ENCODE measurements at regions not wholly inside any gene's neighbourhood (a gene's known extent, or its start where the extent isn't known, plus 50 kb on each side); places are given as distances from the start of the nearest gene placed in this dataset.

DNA sequence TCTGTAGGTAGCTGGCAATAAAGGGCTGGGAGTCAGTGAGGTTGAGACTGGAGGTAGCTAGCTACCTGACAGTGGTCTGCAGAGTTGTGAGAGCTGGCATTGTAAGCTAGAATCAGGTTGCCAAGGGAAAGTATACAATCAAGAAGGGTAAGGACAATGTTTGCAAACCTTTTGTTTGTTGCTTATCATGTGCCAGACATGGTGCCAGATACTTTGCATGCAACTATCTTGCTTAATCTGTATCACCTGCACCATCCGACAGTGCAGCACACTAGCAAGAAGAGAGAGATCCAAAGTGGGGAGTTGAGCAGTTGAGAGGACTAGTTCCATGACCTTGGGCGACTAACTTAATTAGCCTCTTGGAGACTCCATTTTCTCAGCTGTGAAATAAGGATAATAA is 236.4 kb downstream of the PDCD6IP start:
- intact Hi-C loops (cut with DNase I): no loop called here
- ATAC-seq (no peak), DNase-seq (no peak)
- Histone ChIP-seq H3K36me3 (ENCODE audit: insufficient read depth in 1 of 2, low read depth in 1 of 2) (no peaks in the 10 kb centered on the region), H3K4me1 (no peaks in the 10 kb centered on the region), H3K27ac (no peak overlapping the region), H3K9me3 (no peaks in the 10 kb centered on the region), H3K27me3 (ENCODE audit: insufficient read depth in 3 of 3, low read length in 2 of 3) (no peaks in the 10 kb centered on the region), H3K4me3 (no peak overlapping the region)
- no peak for TF ChIP-seq CTCF (IDR thresholded peaks at IDR 0.05)
- 88 to 94% (median 93%) methylated on average over 2 of the region's 2 CpGs for WGBS, 3 donors

- H3K4me1 ChIP-seq: no peaks in the 10 kb centered on the region
- no peaks in the 10 kb centered on the region for H3K36me3 ChIP-seq (ENCODE audit: insufficient read depth in 1 of 2, low read depth in 1 of 2)
- no peaks in the 10 kb centered on the region for H3K9me3 ChIP-seq
- WGBS, 3 donors: 53 to 62% (median 54%) methylated on average over 4 of the region's 4 CpGs
- TF ChIP-seq CTCF (IDR thresholded peaks at IDR 0.05): no peak
- intact Hi-C loops (cut with DNase I): no loop called here
- no peak for DNase-seq
- no peak overlapping the region for H3K4me3 ChIP-seq
- H3K27ac ChIP-seq: no peak overlapping the region
- H3K27me3 ChIP-seq (ENCODE audit: insufficient read depth in 3 of 3, low read length in 2 of 3): no peaks in the 10 kb centered on the region
- no peak for ATAC-seq
These were observed 237.3 kb downstream of the PDCD6IP start for GRCh38 chr3:34035775-34036174.

- no peaks in the 10 kb centered on the region for H3K9me3 ChIP-seq
- no peak for TF ChIP-seq CTCF (IDR thresholded peaks at IDR 0.05)
- H3K4me3 ChIP-seq: no peak overlapping the region
- DNase-seq: no peak
- no peaks in the 10 kb centered on the region for H3K4me1 ChIP-seq
- 93 to 95% (median 94%) methylated on average over 8 of the region's 8 CpGs for WGBS, 3 donors
- no peaks in the 10 kb centered on the region for H3K36me3 ChIP-seq (ENCODE audit: insufficient read depth in 1 of 2, low read depth in 1 of 2)
- intact Hi-C loops (cut with DNase I): no loop called here
- H3K27ac ChIP-seq: no peak overlapping the region
- no peaks in the 10 kb centered on the region for H3K27me3 ChIP-seq (ENCODE audit: insufficient read depth in 3 of 3, low read length in 2 of 3)
- ATAC-seq: no peak
These were observed 238.8 kb downstream of the PDCD6IP start for GRCh38 chr3:34037260-34037659.

- no peak for TF ChIP-seq CTCF (IDR thresholded peaks at IDR 0.05)
- no peak overlapping the region for H3K4me3 ChIP-seq
- H3K27ac ChIP-seq: no peak overlapping the region
- no peaks in the 10 kb centered on the region for H3K27me3 ChIP-seq (ENCODE audit: insufficient read depth in 3 of 3, low read length in 2 of 3)
- no peaks in the 10 kb centered on the region for H3K36me3 ChIP-seq (ENCODE audit: insufficient read depth in 1 of 2, low read depth in 1 of 2)
- 69 to 77% (median 76%) methylated on average over 2 of the region's 2 CpGs for WGBS, 3 donors
- H3K4me1 ChIP-seq: no peaks in the 10 kb centered on the region
- intact Hi-C loops (cut with DNase I): no loop called here
- DNase-seq (no peak), ATAC-seq (no peak)
- no peaks in the 10 kb centered on the region for H3K9me3 ChIP-seq
These were observed 239.7 kb downstream of the PDCD6IP start for GRCh38 chr3:34038131-34038530.

- 67 to 82% (median 75%) methylated on average over 1 of the region's 1 CpG for WGBS, 3 donors
These were observed 247.7 kb downstream of the PDCD6IP start for GRCh38 chr3:34046154-34046553.

More at GRCh38 chr3:34046154-34046553, 247.7 kb downstream of the PDCD6IP start:
- intact Hi-C loops (cut with DNase I): no loop called here
- no peaks in the 10 kb centered on the region for H3K36me3 ChIP-seq (ENCODE audit: insufficient read depth in 1 of 2, low read depth in 1 of 2)
- no peak overlapping the region for H3K4me3 ChIP-seq
- H3K27me3 ChIP-seq (ENCODE audit: insufficient read depth in 3 of 3, low read length in 2 of 3): no peaks in the 10 kb centered on the region
- no peak overlapping the region for H3K27ac ChIP-seq
- TF ChIP-seq CTCF (IDR thresholded peaks at IDR 0.05): no peak
- no peaks in the 10 kb centered on the region for H3K4me1 ChIP-seq
- ATAC-seq (no peak), DNase-seq (no peak)
- no peaks in the 10 kb centered on the region for H3K9me3 ChIP-seq
